Astrocyte of the cerebellum (primary cell): ENCODE measurements at regions not wholly inside any gene's neighbourhood (a gene's known extent, or its start where the extent isn't known, plus 50 kb on each side); places are given as distances from the start of the nearest gene placed in this dataset.

Experiments
- DNase-seq: peaks from one replicate; pipeline ENCODE4 v3.0.0-alpha.2; 2011; ENCODE audit warnings: low read depth
- H3K4me3 ChIP-seq: 2 replicates; pipeline ENCODE4 v1.5.1; 2011; ENCODE audit warnings: mild to moderate bottlenecking, low read depth, low read length, moderate library complexity
- in situ Hi-C: cut with HindIII; loops from 2 replicates; pipeline ENCODE4 v1.10.0; 2017; ENCODE audit warnings: low sequenced_read_pairs
- TF ChIP-seq, protein P1 (sequence below): IDR thresholded peaks from 2 replicates; pipeline ENCODE4 v1.5.1; 2012; ENCODE audit warnings: low read length, low read depth, moderate library complexity, mild to moderate bottlenecking; ENCODE audit errors: missing control alignments

DNA sequence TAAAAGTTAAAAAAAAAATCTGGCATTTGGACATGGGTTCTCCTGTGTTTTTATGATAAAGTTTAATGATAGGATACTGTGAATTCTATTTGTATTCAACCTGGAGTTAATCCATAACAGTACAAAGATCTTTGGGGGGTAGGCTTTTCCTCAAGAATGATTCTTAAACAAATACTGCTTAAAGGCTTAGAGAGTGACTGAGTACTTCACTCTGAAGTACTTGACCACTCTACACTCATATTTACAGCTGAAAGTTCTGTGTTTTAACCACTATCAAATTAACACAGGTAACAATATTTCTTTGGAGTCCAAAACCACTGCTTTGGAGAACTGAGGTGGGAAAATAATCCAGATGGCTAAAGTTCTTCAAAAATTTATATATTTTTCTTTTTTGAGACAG lies 74.2 kb upstream of the TMEM168 start:
- TF ChIP-seq, protein P1, sequence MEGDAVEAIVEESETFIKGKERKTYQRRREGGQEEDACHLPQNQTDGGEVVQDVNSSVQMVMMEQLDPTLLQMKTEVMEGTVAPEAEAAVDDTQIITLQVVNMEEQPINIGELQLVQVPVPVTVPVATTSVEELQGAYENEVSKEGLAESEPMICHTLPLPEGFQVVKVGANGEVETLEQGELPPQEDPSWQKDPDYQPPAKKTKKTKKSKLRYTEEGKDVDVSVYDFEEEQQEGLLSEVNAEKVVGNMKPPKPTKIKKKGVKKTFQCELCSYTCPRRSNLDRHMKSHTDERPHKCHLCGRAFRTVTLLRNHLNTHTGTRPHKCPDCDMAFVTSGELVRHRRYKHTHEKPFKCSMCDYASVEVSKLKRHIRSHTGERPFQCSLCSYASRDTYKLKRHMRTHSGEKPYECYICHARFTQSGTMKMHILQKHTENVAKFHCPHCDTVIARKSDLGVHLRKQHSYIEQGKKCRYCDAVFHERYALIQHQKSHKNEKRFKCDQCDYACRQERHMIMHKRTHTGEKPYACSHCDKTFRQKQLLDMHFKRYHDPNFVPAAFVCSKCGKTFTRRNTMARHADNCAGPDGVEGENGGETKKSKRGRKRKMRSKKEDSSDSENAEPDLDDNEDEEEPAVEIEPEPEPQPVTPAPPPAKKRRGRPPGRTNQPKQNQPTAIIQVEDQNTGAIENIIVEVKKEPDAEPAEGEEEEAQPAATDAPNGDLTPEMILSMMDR: no peak
- no peak for DNase-seq
- in situ Hi-C loops: no loop called here
- no peak overlapping the region for H3K4me3 ChIP-seq

DNA sequence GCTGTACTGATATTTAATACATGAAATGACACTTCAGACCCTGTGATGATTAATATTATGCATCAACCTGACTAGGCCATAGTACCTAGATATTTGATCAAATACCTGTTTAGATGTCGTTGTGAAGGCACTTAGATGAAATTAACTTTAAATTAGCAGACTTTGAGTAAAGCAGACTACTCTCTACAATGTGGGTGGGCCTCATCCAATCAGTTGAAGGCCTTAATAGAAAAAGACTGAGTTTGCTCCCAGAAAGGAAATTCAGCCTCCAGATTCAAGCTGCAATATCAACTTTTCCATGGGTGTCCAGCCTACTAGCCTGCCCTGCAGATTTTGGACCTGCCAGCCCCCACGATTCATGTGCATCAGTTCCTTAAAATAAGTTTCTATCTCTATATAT lies 68.6 kb upstream of the TMEM168 start:
- TF ChIP-seq, protein P1: no peak
- no peak overlapping the region for H3K4me3 ChIP-seq
- in situ Hi-C loops: no loop called here
- DNase-seq: no peak

DNA sequence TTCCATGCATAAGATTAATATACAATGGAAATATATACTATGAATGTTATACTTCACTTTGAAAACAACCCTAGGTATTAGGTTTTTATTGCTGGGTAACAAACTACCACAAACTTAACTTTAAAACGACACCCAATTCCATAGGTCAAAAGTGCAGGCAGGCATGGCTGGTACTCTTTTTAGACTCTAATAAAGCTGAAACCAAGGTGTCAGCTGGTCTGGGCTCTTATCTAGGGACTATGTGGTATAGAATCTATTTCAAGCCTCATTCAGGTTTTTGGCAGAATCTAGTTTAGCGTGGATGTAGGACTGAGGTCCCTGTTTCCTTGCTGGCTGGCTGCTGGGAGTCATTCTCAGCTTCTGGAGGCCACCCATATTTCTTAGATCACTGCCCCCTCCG lies 65.0 kb upstream of the TMEM168 start:
- no peak for DNase-seq
- no peak overlapping the region for H3K4me3 ChIP-seq
- in situ Hi-C loops: no loop called here
- TF ChIP-seq, protein P1: no peak

DNA sequence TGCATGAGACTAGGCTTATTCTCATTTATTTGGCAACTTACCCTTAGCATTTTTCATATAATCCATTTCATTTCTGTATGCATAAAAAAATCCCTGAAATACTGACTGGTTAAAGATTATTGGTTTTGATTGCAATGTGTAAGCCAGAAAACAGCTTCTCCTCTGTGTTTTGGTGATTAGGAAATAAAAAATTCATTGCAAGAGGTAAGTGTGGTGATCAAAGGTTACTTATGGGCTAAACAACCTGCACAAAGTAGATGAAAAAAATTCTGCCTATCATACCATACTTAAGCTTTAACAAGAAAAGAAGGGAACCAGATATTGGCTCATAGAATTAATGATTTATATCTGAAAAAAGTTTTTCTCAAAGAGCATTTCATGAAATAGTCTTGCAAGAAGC lies 64.0 kb upstream of the TMEM168 start:
- H3K4me3 ChIP-seq: no peak overlapping the region
- TF ChIP-seq, protein P1: no peak
- in situ Hi-C loops: no loop called here
- DNase-seq: no peak

DNA sequence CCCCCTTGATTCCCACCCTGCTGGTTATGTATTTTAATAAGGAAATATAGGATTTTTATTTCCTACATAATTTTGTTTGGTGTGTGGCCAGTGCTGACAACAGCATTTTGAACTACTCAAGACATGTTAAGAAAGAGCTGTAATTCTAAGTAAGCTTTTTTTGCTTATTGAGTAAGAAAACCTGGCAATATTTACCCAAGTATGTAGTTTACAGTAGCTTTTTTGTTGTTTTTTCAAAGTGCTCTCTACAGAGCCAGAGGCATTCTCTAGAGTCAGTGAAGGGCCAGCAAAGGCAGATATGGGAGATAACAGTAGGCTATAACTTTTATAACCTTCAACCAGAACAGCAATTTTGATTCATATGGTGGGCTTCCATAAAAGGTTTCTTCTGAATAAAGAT lies 63.2 kb upstream of the TMEM168 start:
- H3K4me3 ChIP-seq: no peak overlapping the region
- no peak for DNase-seq
- in situ Hi-C loops: no loop called here

DNA sequence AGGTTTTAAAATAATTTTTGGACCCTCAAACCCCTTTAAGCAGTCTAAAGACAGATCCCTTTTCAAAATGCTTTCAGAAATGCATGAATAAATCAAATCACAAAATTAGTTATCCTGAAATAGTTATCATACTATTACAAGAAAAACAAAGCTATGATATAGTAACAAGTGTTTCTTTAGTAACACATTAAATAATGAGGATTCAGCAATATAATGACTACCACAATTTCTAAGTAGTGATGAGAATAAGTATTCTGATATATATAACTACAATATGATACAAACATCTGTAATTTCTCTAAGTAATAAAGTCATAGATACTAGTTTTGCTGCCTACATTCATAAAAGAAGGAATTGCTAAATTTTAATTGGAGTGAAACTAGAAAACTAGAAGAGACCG lies 53.0 kb upstream of the TMEM168 start:
- TF ChIP-seq, protein P1: no peak
- H3K4me3 ChIP-seq: no peak overlapping the region
- no peak for DNase-seq
- in situ Hi-C loops: no loop called here

More for the DNA sequence above, 63.2 kb upstream of the TMEM168 start:
- TF ChIP-seq, protein P1: no peak
